ENCODE measurements at regions not wholly inside any gene's neighbourhood (a gene's known extent, or its start where the extent isn't known, plus 50 kb on each side); places are given as distances from the start of the nearest gene placed in this dataset.

GRCh38 chr3:188097791-188098190, 56.2 kb upstream of the LPP start:
- Histone ChIP-seq H4K5ac (ENCODE audit: low read depth, low read length) (no peak overlapping the region), H4K91ac (ENCODE audit: insufficient read depth, low read depth, low read length) (no peak overlapping the region), H3K9me3 (ENCODE audit: control insufficient read depth, insufficient read depth, low read length) (peaks cover 2% of the 10 kb centered on the region), H3K4me2 (ENCODE audit: low read depth, low read length) (no peak overlapping the region), H4K8ac (ENCODE audit: low read depth in 2 of 2, low read length in 2 of 2) (no peak overlapping the region), H3K27me3 (ENCODE audit: control insufficient read depth, insufficient read depth, low read length) (peaks cover 3% of the 10 kb centered on the region; the same call in 1 of the 2 replicates), H2AFZ (replicated peaks; ENCODE audit: low read length, poor library complexity) (no peak overlapping the region), H3K4me1 (ENCODE audit: control insufficient read depth, insufficient read depth, low read length) (no peaks in the 10 kb centered on the region), H3K23ac (ENCODE audit: low read depth, low read length) (no peak overlapping the region), H3K36me3 (ENCODE audit: control insufficient read depth, insufficient read depth, low read length) (no peaks in the 10 kb centered on the region), H2BK5ac (ENCODE audit: low read depth, low read length, poor library complexity, severe bottlenecking) (no peak overlapping the region), H3K14ac (replicated peaks; ENCODE audit: low read depth, low read length) (no peak overlapping the region), H3K4me3 (ENCODE audit: insufficient read depth, low read depth, low read length) (no peak overlapping the region), H2AK5ac (ENCODE audit: low read depth, low read length) (no peak overlapping the region), H2AK9ac (replicated peaks; ENCODE audit: low read depth, low read length, poor library complexity) (no peak overlapping the region), H2BK15ac (ENCODE audit: low read depth, low read length) (no peak overlapping the region), H2BK20ac (ENCODE audit: low read depth, low read length) (no peak overlapping the region), H3K27ac (ENCODE audit: insufficient read depth, low read length) (no peak overlapping the region), H3K4ac (ENCODE audit: low read depth, low read length) (no peak overlapping the region), H3K9me1 (ENCODE audit: insufficient read depth, low read length) (no peaks in the 10 kb centered on the region), H4K20me1 (ENCODE audit: insufficient read depth, low read length) (no peaks in the 10 kb centered on the region), H3K79me1 (ENCODE audit: low read depth in 1 of 2, low read length in 2 of 2) (no peaks in the 10 kb centered on the region), H3K9ac (ENCODE audit: low read depth, low read length) (no peak overlapping the region), H3K56ac (ENCODE audit: extremely low read depth, insufficient read depth, low read length) (no peak overlapping the region), H2BK120ac (ENCODE audit: low read depth, low read length) (no peak overlapping the region), H3K18ac (ENCODE audit: low read depth, low read length) (no peak overlapping the region)
- no TSS peak for BruUV-seq (replicated peaks)
- no peak for DNase-seq
- CTCF ChIA-PET: no interaction called here
- TF ChIP-seq BHLHE40 (IDR thresholded peaks at IDR 0.05; ENCODE audit: low read depth, low read length): no peak
- TF ChIP-seq, protein P1, sequence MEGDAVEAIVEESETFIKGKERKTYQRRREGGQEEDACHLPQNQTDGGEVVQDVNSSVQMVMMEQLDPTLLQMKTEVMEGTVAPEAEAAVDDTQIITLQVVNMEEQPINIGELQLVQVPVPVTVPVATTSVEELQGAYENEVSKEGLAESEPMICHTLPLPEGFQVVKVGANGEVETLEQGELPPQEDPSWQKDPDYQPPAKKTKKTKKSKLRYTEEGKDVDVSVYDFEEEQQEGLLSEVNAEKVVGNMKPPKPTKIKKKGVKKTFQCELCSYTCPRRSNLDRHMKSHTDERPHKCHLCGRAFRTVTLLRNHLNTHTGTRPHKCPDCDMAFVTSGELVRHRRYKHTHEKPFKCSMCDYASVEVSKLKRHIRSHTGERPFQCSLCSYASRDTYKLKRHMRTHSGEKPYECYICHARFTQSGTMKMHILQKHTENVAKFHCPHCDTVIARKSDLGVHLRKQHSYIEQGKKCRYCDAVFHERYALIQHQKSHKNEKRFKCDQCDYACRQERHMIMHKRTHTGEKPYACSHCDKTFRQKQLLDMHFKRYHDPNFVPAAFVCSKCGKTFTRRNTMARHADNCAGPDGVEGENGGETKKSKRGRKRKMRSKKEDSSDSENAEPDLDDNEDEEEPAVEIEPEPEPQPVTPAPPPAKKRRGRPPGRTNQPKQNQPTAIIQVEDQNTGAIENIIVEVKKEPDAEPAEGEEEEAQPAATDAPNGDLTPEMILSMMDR (conservative IDR thresholded peaks at IDR 0.05; ENCODE audit: low read depth, low read length): no peak
- TF ChIP-seq RAD21 (IDR thresholded peaks at IDR 0.05; ENCODE audit: low read length): no peak
- no peak for TF ChIP-seq CHD1 (IDR thresholded peaks at IDR 0.05; ENCODE audit: low read depth, low read length)
- TF ChIP-seq, protein P2, sequence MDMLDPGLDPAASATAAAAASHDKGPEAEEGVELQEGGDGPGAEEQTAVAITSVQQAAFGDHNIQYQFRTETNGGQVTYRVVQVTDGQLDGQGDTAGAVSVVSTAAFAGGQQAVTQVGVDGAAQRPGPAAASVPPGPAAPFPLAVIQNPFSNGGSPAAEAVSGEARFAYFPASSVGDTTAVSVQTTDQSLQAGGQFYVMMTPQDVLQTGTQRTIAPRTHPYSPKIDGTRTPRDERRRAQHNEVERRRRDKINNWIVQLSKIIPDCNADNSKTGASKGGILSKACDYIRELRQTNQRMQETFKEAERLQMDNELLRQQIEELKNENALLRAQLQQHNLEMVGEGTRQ (IDR thresholded peaks at IDR 0.05; ENCODE audit: low read depth, low read length): no peak
- no peak for TF ChIP-seq NFE2L2 (IDR thresholded peaks at IDR 0.05; ENCODE audit: low read depth, low read length)
- TF ChIP-seq POLR2A (IDR thresholded peaks at IDR 0.05; ENCODE audit: low read depth, low read length): no peak
- no peak for TF ChIP-seq MAFK (IDR thresholded peaks at IDR 0.05; ENCODE audit: low read depth, low read length)
- TF ChIP-seq, protein P3, sequence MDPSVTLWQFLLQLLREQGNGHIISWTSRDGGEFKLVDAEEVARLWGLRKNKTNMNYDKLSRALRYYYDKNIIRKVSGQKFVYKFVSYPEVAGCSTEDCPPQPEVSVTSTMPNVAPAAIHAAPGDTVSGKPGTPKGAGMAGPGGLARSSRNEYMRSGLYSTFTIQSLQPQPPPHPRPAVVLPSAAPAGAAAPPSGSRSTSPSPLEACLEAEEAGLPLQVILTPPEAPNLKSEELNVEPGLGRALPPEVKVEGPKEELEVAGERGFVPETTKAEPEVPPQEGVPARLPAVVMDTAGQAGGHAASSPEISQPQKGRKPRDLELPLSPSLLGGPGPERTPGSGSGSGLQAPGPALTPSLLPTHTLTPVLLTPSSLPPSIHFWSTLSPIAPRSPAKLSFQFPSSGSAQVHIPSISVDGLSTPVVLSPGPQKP (IDR thresholded peaks at IDR 0.05; ENCODE audit: borderline replicate concordance, low read depth, low read length): no peak
- no peak for TF ChIP-seq CEBPB (IDR thresholded peaks at IDR 0.05; ENCODE audit: low read depth, low read length)
- no peak for TF ChIP-seq RFX5 (IDR thresholded peaks at IDR 0.05; ENCODE audit: low read depth, low read length)
- no peak for TF ChIP-seq FOS (IDR thresholded peaks at IDR 0.05; ENCODE audit: low read depth, low read length)
- TF ChIP-seq MXI1 (IDR thresholded peaks at IDR 0.05; ENCODE audit: borderline replicate concordance, low read depth, low read length): no peak
- no peak for TF ChIP-seq SMC3 (IDR thresholded peaks at IDR 0.05; ENCODE audit: low read depth, low read length)
- no peak for TF ChIP-seq MAZ (IDR thresholded peaks at IDR 0.05; ENCODE audit: borderline replicate concordance, low read depth, low read length)
- TF ChIP-seq RCOR1 (IDR thresholded peaks at IDR 0.05; ENCODE audit: insufficient replicate concordance, low read length): no peak
- dilution Hi-C loops (cut with HindIII; ENCODE audit: low sequenced_read_pairs, unreplicated experiment): no loop called here
- POLR2A ChIA-PET (ENCODE audit: unreplicated experiment): no interaction called here
- WGBS, 2 experiments (ENCODE audit: extremely low coverage in 2 of 2, insufficient read length in 1 of 2): no CpG with 5 or more reads among the region's 7 CpGs
- no peak for ATAC-seq (ENCODE audit: low read depth)
- intact Hi-C loops (cut with micrococcal nuclease): no loop called here
- in situ Hi-C loops (cut with MboI; ENCODE audit: low sequenced_read_pairs): no loop called here

Data from IMR-90 (cell line).